ENCODE measurements at regions not wholly inside any gene's neighbourhood (a gene's known extent, or its start where the extent isn't known, plus 50 kb on each side); places are given as distances from the start of the nearest gene placed in this dataset.

DNA sequence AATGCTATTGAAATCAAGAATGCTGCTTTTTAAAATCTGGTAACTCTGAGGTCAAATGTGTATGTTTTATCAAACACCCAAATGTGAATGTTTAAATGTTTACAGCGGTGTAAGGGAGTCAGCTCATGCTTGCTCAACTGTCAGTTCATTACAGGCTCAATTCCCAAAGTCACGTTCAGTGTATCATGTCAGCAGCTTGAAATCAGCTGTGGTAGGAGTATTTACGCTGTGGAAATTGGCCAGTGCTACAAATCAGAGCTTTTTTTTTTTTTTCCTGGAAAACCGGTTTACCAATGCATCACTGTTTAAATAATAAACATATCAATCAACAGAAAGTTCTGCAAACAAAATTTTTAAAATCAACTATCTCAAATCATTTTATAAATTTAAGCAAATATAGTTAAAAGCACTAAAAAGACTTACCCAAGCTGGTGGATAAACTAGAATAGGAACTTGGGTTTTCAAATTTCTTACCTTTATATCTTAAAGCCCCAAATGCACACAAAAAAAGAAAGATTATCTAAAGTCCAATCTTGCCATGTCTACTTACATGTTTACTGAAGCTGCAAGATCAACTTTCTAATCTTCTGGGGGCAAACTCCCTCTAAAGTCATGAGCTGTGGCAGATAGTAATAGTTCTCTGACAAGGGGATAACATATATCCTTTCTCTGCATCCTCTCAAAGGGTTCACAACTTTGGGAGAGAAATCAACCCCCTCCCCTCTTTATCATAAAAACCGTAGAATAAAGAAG is 57.6 kb upstream of the GRAMD2B start:
- no peaks in the 10 kb centered on the region for H3K36me3 Mint-ChIP-seq (ENCODE audit: insufficient read depth, unreplicated experiment)
- H3K27ac Mint-ChIP-seq (ENCODE audit: unreplicated experiment), result peak overlapping the region; percentile 29
- H3K4me3 Mint-ChIP-seq (ENCODE audit: low read depth, unreplicated experiment), result no peak overlapping the region
- intact Hi-C loops (cut with micrococcal nuclease; ENCODE audit: unreplicated experiment), result loop anchor here (5.0 kb wide), 1 partner anchor 107 kb away; no protein-coding TSS in a partner anchor
- H3K4me1 Mint-ChIP-seq (ENCODE audit: low read depth, unreplicated experiment), result peaks cover 64% of the 10 kb centered on the region
- no TSS peak for BruUV-seq (replicated peaks)
- H3K9me3 Mint-ChIP-seq (ENCODE audit: low read depth, unreplicated experiment), result no peaks in the 10 kb centered on the region
- TF ChIP-seq, protein P1, sequence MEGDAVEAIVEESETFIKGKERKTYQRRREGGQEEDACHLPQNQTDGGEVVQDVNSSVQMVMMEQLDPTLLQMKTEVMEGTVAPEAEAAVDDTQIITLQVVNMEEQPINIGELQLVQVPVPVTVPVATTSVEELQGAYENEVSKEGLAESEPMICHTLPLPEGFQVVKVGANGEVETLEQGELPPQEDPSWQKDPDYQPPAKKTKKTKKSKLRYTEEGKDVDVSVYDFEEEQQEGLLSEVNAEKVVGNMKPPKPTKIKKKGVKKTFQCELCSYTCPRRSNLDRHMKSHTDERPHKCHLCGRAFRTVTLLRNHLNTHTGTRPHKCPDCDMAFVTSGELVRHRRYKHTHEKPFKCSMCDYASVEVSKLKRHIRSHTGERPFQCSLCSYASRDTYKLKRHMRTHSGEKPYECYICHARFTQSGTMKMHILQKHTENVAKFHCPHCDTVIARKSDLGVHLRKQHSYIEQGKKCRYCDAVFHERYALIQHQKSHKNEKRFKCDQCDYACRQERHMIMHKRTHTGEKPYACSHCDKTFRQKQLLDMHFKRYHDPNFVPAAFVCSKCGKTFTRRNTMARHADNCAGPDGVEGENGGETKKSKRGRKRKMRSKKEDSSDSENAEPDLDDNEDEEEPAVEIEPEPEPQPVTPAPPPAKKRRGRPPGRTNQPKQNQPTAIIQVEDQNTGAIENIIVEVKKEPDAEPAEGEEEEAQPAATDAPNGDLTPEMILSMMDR (IDR thresholded peaks at IDR 0.05; ENCODE audit: unreplicated experiment), result no peak
- no peak for DNase-seq
- CTCF ChIA-PET, result interaction anchor here (0.6 to 1.6 kb wide), 4 partner anchors 56 to 174 kb away, joined by 3 to 4 read pairs (median 4); no protein-coding TSS in a partner anchor
- H3K27me3 Mint-ChIP-seq (ENCODE audit: unreplicated experiment), result no peaks in the 10 kb centered on the region

DNA sequence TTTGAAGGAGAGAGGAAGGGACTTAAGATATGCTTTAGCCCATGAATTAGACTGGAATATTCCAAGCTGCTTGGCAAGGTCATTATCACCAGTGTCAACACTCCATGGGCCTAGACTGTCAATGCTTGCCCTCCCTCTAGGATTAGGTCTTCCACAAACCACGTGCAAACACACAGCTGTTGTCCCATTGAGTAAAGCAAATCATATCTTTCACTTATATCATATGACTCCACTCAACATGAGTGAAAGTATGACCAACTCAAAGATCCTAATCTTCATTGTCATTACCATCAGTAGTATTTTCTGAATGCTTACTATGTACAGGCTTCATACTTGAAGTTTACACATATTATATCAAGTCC is 57.0 kb upstream of the GRAMD2B start:
- Mint-ChIP-seq H3K9me3 (ENCODE audit: low read depth, unreplicated experiment) (no peaks in the 10 kb centered on the region), H3K27me3 (ENCODE audit: unreplicated experiment) (no peaks in the 10 kb centered on the region), H3K4me1 (ENCODE audit: low read depth, unreplicated experiment) (peaks cover 69% of the 10 kb centered on the region), H3K36me3 (ENCODE audit: insufficient read depth, unreplicated experiment) (peaks cover 5% of the 10 kb centered on the region), H3K4me3 (ENCODE audit: low read depth, unreplicated experiment) (no peak overlapping the region), H3K27ac (ENCODE audit: unreplicated experiment) (peak overlapping the region; percentile 29)
- TF ChIP-seq, protein P1 (IDR thresholded peaks at IDR 0.05; ENCODE audit: unreplicated experiment), result no peak
- BruUV-seq (replicated peaks), result no TSS peak
- intact Hi-C loops (cut with micrococcal nuclease; ENCODE audit: unreplicated experiment), result loop anchor here (5.0 kb wide), 1 partner anchor 106 kb away; no protein-coding TSS in a partner anchor
- CTCF ChIA-PET, result interaction anchor here (0.6 to 1.6 kb wide), 2 partner anchors 173 to 174 kb away, joined by 3 read pairs; no protein-coding TSS in a partner anchor
- no peak for DNase-seq

DNA sequence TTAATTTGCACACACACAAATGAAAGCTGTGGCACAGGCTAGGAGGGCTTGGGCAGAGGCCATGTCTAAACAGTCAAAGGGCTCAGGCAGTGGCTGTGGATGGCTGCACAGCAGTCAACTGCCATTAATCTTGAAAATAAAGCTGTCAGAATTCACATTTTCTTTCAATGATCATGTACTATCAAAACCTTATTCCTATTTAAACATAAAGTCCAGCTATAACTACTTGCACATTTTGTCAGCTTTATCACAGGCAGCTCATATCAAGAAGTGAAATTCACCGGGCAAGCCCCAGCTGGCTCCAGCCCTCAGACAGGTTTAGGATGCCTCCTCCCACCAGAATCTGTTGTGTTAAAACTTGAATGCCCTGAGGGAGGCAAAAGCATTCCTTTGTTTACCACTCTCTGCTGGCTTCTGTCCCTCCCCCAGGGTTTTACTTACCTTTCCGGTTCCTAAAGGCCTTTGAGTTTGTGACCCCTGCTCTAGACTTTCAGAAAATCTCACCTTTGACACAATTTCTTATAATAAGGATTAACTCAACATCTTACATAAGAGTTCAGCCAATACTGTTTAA is 54.9 kb upstream of the GRAMD2B start:
- peak overlapping the region; percentile 6 for H3K27ac Mint-ChIP-seq (ENCODE audit: unreplicated experiment)
- intact Hi-C loops (cut with micrococcal nuclease; ENCODE audit: unreplicated experiment), result loop anchor here (5.0 kb wide), 1 partner anchor 104 kb away; no protein-coding TSS in a partner anchor
- H3K27me3 Mint-ChIP-seq (ENCODE audit: unreplicated experiment), result no peaks in the 10 kb centered on the region
- CTCF ChIA-PET, result interaction anchor here (1.1 kb wide), 1 partner anchor 19 kb away, joined by 3 read pairs; no protein-coding TSS in a partner anchor
- peaks cover 11% of the 10 kb centered on the region for H3K36me3 Mint-ChIP-seq (ENCODE audit: insufficient read depth, unreplicated experiment)
- H3K4me3 Mint-ChIP-seq (ENCODE audit: low read depth, unreplicated experiment), result peak overlapping the region; percentile 7
- no TSS peak for BruUV-seq (replicated peaks)
- peaks cover 69% of the 10 kb centered on the region for H3K4me1 Mint-ChIP-seq (ENCODE audit: low read depth, unreplicated experiment)
- TF ChIP-seq, protein P1 (IDR thresholded peaks at IDR 0.05; ENCODE audit: unreplicated experiment), result no peak
- peak; percentile 30 for DNase-seq
- H3K9me3 Mint-ChIP-seq (ENCODE audit: low read depth, unreplicated experiment), result no peaks in the 10 kb centered on the region

DNA sequence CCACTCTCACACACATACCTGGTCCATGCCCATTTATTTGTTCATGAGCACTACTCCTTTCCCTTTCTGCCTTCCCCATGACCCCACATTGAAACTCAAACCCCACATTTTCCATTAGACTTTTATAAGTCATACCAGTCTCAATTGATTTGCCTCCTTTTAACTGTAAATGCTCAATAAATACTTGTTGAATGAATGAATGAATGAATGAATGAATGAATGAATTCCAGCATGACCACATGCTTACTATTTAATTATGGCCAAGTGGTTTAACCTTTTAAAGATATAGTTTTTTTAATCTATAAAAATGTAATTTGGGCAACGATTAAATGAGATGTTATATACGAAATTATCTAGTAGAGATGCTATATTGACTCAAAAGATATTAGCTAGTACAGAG is 54.1 kb upstream of the GRAMD2B start:
- TF ChIP-seq, protein P1 (IDR thresholded peaks at IDR 0.05; ENCODE audit: unreplicated experiment), result no peak
- H3K36me3 Mint-ChIP-seq (ENCODE audit: insufficient read depth, unreplicated experiment), result peaks cover 11% of the 10 kb centered on the region
- H3K4me3 Mint-ChIP-seq (ENCODE audit: low read depth, unreplicated experiment), result peak overlapping the region; percentile 7
- H3K4me1 Mint-ChIP-seq (ENCODE audit: low read depth, unreplicated experiment), result peaks cover 70% of the 10 kb centered on the region
- no peaks in the 10 kb centered on the region for H3K9me3 Mint-ChIP-seq (ENCODE audit: low read depth, unreplicated experiment)
- H3K27ac Mint-ChIP-seq (ENCODE audit: unreplicated experiment), result peak overlapping the region; percentile 6
- DNase-seq, result no peak
- no peaks in the 10 kb centered on the region for H3K27me3 Mint-ChIP-seq (ENCODE audit: unreplicated experiment)
- CTCF ChIA-PET, result interaction anchor here (1.1 to 1.2 kb wide), 2 partner anchors 19 to 170 kb away, joined by 3 to 4 read pairs; no protein-coding TSS in a partner anchor
- intact Hi-C loops (cut with micrococcal nuclease; ENCODE audit: unreplicated experiment), result loop anchor here (1.0 to 5.0 kb wide), 2 partner anchors 14 to 103 kb away; no protein-coding TSS in a partner anchor
- no TSS peak for BruUV-seq (replicated peaks)
